ENCODE measurements at regions not wholly inside any gene's neighbourhood (a gene's known extent, or its start where the extent isn't known, plus 50 kb on each side); places are given as distances from the start of the nearest gene placed in this dataset.

DNA sequence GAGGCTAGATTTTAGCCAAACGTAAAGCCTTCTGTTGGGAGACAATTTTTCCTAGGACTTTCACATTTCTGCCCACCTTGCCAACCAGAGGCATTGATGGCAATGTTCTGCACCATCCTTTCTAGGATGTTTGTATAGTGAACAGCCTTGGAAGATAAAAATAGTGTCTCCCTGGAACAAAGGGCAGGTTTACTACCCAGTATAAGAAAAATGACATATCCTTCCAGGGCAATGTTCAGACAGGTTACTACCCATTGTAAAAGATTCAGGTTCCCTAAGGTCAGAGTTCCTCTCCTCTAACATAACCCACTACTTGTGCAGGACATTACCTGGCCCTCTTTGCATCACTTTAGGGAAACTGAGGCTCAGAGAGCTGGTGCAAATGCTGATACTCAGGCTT lies 248.2 kb upstream of the VEPH1 start:
- TF ChIP-seq, protein P1, sequence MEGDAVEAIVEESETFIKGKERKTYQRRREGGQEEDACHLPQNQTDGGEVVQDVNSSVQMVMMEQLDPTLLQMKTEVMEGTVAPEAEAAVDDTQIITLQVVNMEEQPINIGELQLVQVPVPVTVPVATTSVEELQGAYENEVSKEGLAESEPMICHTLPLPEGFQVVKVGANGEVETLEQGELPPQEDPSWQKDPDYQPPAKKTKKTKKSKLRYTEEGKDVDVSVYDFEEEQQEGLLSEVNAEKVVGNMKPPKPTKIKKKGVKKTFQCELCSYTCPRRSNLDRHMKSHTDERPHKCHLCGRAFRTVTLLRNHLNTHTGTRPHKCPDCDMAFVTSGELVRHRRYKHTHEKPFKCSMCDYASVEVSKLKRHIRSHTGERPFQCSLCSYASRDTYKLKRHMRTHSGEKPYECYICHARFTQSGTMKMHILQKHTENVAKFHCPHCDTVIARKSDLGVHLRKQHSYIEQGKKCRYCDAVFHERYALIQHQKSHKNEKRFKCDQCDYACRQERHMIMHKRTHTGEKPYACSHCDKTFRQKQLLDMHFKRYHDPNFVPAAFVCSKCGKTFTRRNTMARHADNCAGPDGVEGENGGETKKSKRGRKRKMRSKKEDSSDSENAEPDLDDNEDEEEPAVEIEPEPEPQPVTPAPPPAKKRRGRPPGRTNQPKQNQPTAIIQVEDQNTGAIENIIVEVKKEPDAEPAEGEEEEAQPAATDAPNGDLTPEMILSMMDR (IDR thresholded peaks at IDR 0.05): no peak
- no peak for TF ChIP-seq POLR2A (IDR thresholded peaks at IDR 0.05)
